ENCODE measurements at regions not wholly inside any gene's neighbourhood (a gene's known extent, or its start where the extent isn't known, plus 50 kb on each side); places are given as distances from the start of the nearest gene placed in this dataset.

DNA sequence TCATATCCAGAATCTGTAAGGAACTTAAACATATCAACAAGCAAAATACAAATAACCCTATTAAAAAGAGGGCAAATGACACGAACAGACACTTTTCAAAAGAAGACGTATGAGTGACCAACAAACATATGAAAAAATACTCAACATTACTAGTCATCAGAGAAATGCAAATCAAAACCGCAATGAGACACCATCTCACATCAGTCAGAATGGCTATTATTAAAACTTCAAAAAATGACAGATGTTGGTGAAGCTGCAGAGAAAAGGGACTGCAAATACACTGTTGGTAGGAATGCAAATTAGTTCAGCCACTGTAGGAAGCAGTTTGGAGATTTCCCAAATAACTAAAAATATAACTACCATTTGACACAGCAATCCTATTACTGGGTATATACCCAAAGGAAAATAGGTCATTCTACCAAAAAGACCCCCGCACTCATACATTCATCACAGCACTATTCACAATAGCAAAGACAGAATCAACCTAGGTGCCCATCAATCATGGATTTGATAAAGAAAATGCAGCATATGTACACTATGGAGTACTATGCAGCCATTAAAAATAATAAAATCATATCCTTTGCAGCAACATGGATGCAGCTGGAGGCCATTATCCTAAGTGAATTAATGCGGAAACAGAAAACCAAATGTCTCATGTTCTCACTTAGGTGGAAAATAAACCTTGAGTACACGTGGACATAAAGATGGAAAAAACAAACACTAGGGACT, 230.1 kb upstream of the RAB4A start:
- DNase-seq = no peak

DNA sequence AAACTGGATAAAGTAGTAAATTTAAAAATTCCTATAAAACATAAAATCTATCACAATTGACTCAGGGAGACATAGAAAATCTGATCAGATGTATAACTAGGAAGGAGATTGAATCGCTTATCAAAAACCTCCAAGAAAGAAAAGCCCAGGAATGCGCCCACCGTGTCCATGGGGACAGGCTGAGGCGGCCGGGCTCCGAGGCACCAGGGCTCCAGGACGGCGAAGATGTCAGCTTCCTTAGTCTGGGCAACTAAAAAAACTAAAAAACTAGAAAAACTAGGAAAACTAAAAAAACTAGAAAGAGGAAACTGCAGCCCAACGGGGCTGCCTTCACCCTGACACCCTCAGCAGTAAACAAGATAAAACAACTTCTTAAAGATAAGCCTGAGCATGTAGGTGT, 229.0 kb upstream of the RAB4A start:
- DNase-seq = no peak

DNA sequence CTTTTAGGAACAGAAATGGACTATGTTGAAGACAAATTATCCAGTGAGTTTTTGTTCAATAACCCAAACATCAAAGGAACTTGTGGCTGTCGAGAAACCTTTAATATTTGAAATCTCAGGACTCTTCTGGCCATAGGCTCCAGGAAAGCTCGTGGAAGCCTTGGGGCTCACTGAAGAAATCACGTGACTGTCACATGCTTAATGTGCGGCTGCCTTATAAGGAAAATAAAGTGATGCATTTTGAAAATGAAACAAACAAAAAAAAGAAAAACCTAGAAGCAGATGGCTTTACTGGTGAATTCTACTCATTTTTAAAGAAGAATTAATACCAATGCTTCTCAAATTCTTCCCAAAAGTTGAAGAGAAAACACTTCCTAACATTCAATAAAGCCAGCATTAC, 228.4 kb upstream of the RAB4A start:
- DNase-seq = no peak

DNA sequence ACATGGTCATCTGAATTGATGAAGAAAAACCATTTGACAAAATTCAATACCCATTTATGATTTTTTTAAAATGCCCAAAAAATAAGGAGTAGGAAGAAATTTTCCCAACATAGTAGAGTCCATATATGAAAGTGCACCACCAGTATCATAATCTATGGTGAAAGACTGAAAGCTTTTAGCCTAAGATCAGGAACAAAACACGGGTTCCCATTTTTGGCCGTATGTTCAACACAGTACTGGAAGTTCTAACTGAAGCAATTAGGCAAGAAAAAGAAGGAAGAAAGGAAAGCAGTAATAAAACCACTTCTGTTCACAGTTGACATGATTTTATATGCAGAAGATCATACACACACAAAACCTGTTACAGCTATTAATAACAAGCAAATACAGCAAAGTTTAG, 227.8 kb upstream of the RAB4A start:
- DNase-seq = no peak

DNA sequence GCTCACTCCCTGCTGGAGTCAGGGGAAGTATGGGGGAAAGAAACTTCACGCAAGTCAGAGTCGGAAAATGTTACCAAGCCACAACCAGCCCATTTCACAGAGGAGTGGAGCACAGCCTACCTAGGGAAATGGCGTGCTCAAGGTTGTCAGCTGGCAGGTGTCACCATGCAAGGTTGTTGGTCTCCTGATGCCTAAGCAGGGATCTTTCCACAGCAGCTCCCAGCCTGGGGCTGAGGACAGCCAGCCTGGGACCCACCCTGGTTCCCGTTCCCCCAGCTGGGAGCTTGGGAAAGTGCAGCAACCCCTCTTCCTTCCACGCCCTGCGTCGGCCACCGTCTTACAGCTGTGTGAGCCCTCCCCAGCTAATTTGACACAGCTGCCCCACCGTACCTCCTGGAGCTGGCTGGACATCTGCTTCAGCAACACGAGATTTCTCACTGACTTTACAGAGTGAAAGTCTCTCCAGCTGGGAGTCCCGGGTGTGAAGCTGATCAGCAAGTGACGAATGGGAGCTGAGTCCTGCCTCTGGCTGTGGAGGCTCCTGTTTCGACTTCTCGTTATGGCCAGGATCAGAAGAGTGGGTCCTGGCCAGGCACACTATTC, 224.6 kb upstream of the RAB4A start:
- no peak for DNase-seq

DNA sequence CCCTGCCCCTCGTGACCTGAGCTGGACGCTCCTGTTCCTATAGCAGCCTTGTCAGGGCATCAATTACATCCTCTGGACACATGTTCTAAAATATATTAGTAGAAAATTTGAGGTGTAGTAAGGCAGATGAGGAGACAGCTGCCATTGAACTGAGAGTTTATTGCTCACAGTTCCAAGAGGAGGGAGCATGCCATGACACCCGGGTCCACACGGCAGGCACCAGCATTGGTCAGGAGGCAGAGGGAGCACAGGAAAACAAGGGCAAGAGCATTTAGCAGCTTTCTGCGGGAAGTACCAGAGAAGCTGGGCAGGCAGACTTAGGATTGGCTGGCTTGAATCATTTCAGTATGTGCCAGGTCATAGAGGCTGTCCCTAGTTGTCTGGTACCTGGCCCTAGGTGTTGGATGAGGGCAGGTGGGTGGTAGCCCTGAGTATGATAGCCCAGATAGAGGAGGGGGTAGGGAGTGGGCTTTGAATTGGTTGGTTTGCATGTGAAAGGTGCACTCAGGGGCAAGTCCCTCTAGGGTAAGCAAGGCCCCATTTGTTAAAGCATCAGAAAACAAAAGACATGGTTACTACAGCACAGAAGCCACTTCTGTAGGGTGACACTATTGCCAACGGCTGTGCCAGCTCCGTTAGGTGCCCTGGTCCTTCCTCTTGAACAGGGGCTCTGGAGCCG, 223.6 kb upstream of the RAB4A start:
- DNase-seq = no peak

DNA sequence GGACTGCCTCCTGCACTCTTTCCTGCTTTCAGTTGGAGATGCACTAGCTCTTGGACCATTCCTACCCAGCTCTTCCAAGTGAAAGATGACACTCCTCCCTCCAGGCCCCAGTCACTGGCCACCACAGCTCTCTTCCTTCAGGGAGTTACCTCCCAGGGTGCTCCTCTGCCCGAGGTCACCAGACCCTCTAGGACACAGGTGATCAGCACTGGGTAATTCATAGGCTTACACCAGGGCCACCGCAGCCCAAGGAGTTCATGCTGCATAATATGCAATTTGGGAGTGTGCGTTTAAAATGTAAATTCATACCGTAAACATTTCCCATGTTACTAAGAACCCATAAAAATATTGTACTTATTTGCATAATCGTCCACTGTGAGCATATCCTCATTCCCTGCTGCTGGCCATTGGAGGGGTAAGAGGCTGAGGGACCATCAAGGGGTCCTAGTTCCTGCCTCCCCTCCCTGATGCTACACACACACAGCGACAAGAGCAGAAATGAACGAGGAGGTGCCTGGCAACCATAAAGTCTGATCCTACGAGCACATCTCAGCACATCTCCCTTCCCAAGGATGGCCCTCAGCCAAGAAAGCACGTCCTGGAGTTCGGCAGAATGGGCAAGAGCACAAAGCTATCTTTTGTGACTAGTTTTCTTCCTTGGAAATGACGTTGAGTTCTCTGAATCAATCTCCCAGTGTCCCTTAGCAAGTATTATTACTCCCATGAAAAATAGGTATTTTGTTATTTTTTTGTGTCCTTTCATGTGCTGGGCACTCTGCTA, 222.9 kb upstream of the RAB4A start:
- no peak for DNase-seq

DNA sequence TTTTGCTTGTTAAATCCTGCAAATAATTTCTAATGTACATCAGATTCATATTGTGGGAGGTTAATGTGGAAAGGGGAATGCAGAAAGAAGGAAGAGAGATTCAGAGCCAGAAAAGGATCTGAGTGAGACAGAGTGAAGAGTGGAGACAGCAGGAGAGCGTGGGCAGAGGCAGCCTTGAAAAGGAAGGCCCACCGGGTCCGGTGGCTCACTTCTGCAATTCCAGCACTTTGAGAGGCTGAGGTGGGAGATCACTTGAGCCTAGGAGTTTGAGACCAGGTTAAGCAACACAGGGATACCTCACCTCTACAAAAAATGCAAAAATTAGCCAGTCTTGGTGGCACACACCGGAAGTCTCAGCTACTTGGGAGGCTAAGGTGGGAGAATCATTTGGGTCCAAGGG, 222.0 kb upstream of the RAB4A start:
- DNase-seq = no peak

DNA sequence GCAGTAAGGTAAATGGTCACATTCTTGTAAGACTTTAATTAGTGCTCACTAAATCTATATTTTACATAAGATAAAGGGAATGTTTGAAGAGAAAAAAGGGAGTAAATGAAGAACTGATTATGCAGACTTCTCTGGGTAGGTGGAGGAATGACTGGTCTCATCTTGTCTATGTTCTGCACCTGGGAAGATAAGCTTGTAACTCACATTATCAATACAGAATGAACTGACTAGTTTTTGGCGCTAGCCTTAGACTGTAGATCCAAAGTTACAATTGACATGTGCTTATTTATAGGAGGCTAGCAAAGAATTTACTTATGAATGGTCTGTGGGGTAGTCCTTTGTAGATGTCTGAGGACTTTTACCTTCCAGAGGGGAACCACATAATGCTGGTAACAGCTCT, 214.9 kb upstream of the RAB4A start:
- DNase-seq = no peak

DNA sequence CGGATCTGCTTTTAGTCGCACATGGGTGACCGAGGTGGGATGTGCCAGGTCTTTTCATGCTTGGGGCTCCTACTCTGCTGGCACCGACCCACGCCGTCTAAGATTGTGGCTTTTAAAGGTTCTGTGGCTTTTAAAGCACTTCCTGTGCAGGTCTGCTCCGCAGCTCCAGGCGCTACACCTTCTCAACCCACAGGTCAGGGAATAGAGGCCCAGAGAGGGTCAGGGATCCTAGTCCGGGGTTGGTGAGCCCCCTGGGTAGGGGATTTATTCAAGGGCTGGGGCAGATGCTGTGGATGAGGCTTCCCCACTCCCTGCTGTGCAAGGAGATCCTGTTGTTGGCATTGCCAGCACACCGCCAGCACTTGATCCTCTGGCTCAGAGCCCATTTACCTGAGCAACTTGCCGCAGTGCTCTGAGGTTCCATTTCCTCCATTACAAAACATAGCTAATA, 212.8 kb upstream of the RAB4A start:
- DNase-seq = peak; percentile 88

DNA sequence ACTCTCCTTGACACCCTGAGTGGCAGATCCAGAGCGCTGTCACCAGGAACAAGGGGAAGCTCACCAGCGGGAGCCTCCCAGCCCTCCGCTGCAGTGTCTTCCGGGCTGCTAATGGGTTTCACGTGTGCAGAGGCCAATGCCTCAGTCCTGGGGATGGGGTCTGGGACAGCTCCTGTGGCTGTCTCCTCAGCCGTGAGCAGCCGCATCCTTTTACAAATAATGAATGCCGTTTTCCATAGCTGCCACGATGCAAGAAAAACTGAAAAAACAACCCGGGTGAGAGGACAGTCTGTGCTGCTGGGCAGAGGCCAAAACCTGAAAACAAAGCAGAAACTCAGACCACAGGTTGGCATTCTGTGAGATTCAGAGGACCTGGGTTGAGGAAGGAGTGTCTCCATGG, 212.2 kb upstream of the RAB4A start:
- peak; percentile 88 for DNase-seq

DNA sequence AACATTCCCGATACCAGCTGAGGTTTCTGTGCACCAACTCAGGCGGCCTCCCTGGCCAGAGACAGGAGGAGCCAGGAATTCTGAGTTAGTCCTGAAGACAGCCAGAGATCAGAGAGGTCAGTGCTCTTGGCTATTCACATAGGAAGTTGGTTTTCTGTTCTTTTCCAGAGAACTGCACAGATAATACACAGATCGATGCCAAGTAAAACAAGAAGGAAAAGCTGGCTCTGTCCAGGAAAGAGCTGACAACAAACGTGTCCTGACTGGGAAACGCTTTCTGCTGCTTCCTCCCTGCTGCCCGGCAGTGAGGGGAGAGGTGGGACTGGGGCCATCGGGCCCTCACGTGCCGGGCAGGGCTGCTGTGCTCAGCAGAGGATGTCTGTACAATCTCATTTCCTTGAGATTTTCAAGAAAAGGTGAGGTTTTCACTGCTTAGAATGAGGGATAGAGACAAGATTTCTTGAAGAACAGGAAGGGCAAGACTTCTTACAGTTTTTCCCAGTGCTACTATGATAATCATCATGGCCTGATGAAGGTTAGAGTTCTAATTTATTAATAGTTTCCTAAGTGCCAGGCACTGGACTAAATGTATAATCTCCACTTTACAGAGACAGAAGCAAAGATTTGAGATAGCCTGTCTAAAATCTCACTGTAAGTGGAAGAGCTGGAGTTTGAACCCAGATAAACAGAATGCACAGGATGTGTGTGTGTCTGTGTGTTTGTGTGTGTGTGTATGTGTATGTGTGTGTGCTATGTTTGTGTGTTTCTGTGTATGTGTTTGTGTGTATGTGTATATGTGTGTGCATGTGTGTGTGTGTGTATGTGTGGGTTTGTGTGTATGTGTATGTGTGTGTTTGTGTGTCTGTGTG, 211.0 kb upstream of the RAB4A start:
- no peak for DNase-seq

DNA sequence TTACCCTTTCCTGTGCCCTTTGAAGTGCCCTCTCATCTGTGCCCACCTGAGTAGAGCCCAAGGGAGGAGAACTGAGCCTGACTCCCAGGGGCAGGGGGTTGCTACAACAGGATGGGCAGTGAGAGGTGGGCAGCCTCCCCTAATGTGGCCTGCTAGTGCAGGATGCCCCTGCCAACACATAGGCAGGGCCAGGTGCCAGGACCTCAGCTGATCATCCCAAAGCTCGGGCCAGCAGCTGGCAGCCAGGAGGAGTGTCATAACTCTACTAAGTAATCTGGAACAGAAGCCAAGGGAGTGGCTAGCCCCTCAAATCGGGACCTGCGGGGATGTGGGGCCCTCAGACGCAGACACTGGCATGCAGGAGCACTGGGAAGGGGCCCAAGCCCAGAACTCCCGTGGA, 208.8 kb upstream of the RAB4A start:
- DNase-seq = no peak

DNA sequence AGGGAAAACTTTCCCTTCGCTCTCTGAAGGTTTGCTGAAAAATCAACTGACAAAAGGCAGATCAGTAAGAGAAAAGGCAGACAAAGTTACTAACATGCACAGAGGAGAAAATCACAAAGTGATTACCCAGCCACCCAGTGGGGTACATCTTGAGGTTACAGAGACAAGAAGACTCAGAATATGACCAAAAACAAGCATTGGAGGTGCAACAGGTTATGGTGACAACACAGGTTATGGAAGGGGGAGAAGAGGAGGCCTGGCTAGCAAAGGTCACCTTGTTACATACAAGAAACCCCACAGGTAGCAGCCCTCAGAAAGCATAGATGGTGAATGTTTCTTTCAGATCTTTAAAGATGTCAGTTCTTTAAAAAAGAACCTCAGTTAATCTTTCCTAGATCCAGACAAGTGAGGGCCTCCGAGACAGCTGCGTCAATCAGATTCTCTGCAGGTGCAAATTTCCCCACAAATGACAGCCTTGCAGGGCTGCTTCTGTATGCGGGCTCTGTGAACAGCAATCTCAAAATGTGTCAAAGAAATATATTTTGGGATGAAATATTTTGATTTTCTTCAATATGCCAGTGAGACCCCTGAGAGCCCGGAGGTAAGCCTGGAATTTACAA, 207.6 kb upstream of the RAB4A start:
- DNase-seq = no peak

DNA sequence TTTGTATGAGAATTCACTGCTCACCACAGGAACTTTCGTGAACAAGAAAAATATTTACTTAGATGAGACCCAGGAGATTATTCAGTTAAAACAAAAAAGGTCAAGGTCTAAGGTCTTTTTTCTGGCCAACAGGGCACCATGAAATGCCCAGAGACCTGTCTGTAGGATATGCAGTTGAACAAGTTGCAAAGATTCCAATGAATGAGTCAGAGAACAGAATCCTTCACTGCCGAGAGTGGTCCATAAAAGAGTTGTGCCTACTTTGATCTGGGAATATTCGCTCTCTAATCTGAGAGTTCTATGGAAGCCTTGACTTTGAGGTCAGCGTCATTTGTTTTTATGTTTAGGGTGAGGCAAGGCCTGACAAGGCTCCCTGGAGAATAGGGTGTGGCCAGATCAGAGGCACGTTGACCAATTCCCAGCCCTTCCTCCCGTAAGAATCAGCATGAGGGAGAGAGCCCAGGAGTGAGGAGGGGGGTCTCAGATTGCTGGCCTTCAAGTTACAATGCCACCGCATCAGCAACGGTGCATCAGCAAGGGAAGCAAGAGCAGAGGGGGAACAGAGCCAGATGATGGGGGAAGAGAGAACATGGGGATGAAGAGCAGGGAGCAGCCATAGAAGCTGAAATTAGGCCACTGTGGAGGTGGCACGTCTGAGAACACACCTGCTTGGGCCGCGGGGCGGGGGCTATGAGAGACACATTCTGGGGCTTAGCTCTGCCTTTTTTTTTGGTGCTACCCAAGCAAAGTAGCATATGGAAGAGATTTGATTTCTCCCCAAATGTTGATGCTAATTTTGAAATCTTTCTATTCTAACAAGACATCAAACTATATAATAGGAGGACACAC, 206.4 kb upstream of the RAB4A start:
- no peak for DNase-seq

DNA sequence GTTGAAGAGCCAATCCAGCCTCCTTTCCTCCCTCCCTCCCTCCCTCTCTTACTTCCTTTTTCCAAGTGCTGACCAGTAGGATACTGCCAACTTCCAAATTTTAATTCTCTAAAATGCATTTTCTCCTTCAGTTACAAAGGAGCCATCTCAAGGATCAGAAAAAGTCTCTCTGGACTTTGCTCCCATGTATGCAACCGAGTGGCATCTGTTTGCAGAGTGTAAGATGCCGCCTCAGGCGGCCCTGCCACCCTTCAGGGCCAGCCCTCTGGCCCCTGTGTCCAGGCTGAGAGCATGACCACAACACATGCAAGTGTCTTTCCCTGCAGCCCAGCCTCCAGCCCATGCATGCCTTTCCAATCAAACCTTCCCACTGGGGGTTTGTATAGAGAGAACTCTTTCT, 205.3 kb upstream of the RAB4A start:
- no peak for DNase-seq

DNA sequence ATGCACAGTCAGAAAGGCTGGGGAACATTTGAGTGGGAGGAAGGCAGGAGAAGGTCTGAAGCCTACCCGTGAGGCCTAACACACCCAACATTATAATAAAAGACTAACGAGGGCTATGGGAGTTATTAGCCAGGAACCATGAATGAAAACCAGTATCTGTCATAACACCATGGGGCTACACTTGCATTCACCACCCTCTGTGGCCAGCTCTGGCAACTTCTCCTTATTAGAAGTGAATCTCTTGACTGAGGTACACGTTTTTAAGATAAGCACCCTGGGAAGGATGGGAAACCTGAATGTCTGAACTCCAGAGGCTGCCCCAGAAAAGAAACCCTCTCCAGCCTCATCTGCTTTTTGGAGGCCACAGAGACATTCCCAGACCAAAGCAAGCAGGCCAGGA, 204.3 kb upstream of the RAB4A start:
- DNase-seq = no peak

DNA sequence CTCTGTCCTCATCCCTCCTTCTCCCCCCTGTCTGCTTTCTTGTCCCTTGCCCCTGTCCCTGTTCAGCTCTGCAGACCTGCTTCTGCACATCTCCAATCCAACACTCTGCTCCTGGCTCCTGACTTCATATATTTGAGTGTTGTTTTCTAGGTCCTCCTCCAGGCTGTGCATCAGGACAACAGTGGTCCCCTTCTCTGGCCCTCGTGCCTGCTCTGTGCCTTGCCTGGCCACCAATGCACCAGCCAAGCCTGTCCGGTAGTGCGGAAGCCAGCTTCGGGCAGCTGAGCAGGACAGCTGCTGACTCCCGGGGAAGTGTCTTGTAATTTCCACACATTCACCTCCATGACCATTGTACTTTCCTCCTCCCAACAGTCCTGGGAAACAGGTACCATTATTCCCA, 203.4 kb upstream of the RAB4A start:
- no peak for DNase-seq

DNA sequence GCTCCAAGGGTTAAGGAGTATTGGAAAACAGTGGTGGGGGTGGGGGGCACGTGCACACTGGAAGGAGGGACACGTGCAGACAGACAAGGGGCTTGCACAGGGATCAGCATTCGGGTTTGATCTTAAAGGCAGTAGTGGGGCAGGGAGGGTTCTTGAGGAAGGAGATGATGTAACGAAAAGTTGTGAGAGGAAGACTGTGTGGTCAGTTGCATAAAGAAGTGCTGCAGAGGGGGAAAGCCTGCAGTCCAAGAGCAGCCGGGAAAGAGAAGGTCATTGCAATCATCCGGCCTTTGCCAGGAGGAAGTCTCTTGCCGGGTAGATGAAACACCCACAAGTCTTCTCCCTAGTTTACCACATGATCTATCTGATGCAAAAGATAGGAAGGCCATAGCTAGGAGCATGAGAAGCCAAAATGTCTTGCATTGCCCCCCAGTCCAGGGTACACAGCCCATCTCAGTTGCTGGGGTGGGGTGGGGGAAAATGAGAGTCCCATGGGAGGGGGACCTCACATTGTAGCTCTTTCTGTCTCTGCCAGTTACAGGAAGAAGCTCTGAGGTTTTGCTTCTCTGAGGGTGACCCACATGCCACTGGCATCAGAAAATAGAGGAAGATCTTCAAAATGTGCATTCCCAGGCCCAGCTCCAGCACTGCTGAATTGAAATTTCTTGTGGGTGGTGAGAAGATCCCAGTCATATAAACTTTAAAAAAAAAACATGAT, 202.5 kb upstream of the RAB4A start:
- no peak for DNase-seq

DNA sequence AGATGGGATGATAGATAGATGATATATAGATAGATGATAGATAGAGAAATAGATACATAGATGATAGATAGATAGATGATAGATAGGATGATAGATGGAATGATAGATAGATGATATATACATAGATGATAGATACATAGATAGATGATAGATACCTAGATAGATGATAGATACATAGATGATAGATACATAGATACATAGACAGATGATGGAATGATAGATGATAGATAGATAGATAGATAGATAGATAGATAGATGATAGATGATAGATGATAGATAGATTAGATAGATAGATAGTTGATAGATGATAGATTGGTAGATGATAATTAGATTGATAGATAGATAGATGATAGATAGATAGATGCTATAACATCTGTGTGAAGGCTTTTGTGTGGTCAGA, 201.7 kb upstream of the RAB4A start:
- DNase-seq = no peak

All from DMS153 (cell line).